ENCODE measurements at regions not wholly inside any gene's neighbourhood (a gene's known extent, or its start where the extent isn't known, plus 50 kb on each side); places are given as distances from the start of the nearest gene placed in this dataset.
"Not testable (repeated sequence)": the region's sequence is repeated elsewhere in the genome, so short reads cannot be mapped to it uniquely, and the experiment has no call there.

DNA sequence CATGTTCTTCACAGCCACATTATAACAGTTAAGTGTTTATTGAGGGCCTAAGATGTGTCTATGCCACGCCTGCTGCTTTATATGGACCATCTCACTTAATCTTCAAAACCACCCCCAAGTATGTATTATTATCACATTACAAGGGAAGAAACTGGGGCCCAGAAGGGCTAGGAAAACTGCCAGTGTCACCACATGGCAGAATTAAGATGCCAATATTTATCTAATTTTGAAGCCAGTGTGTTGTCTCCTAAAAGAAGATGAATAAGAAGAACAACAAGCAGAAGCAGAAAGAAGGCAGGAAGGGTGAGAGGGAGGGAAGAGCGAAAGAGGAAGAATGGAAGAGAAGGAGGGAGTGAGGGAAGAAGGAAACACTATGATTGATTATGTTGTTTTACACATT is 491.3 kb upstream of the IL12A start:
- Histone ChIP-seq H3K4me3 (no peak overlapping the region), H3K27me3 (replicated peaks in 1 of 7) (no peaks in the 10 kb centered on the region), H3K4me1 (no peaks in the 10 kb centered on the region), H3K36me3 (no peaks in the 10 kb centered on the region), H3K27ac (no peak overlapping the region), H3K9me3 (peaks cover 0 to 6% (median 0%) of the 10 kb centered on the region in 8 donors)
- intact Hi-C loops (cut with DNase I; ENCODE audit: low total_unique reads), result no loop called here
- DNase-seq, result no peak
- WGBS, 5 donors, result 5 to 96% (median 61%) methylated on average over 1 to 2 of the region's 2 CpGs
- TF ChIP-seq, protein P1, sequence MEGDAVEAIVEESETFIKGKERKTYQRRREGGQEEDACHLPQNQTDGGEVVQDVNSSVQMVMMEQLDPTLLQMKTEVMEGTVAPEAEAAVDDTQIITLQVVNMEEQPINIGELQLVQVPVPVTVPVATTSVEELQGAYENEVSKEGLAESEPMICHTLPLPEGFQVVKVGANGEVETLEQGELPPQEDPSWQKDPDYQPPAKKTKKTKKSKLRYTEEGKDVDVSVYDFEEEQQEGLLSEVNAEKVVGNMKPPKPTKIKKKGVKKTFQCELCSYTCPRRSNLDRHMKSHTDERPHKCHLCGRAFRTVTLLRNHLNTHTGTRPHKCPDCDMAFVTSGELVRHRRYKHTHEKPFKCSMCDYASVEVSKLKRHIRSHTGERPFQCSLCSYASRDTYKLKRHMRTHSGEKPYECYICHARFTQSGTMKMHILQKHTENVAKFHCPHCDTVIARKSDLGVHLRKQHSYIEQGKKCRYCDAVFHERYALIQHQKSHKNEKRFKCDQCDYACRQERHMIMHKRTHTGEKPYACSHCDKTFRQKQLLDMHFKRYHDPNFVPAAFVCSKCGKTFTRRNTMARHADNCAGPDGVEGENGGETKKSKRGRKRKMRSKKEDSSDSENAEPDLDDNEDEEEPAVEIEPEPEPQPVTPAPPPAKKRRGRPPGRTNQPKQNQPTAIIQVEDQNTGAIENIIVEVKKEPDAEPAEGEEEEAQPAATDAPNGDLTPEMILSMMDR (IDR thresholded peaks at IDR 0.05 in 8 of 11, conservative IDR thresholded peaks at IDR 0.05 in 3 of 11), result no peak
- TF ChIP-seq POLR2AphosphoS5 (IDR thresholded peaks at IDR 0.05) (no peak), POLR2A (IDR thresholded peaks at IDR 0.05) (no peak)

DNA sequence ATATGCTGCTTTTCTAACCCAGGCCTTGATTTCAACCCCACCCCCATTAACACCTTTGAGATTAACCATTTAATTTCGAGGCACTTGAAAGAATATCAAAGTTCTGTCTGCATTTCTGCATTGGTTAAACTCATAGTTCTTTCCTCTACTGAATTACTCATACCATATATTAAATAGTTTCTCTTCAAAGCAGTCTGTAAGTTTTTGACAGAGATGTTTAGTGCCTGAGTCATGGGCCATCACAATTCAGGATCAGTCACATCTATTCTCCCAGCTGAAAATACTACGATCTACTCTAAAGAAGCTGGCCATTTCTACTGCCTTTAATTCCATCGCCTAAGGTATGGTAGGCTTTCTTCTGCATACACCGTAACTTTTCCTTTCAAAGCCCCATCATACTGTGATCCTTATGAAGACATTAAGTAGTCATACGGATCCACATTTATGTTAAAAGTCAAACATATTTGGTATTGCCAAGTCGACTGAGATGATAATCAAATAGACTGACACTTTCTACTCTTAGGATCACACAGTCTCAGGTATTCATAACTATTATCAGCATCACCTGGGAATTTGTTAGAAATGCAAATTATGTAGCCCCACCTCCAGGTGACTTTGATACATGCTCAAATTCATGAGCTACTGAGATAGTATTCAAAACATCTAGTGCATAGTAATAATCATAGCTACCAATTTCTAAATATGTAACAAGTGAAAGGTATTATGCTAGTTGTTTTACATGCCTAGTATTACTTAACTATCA is 489.4 kb upstream of the IL12A start:
- WGBS, 5 donors, result 69 to 78% (median 76%) methylated on average over 6 of the region's 6 CpGs
- Histone ChIP-seq H3K4me3 (no peak overlapping the region), H3K27ac (no peak overlapping the region), H3K4me1 (no peaks in the 10 kb centered on the region), H3K27me3 (replicated peaks in 1 of 7) (no peaks in the 10 kb centered on the region), H3K9me3 (peaks cover 0 to 6% (median 0%) of the 10 kb centered on the region in 8 donors), H3K36me3 (no peaks in the 10 kb centered on the region)
- TF ChIP-seq POLR2AphosphoS5 (IDR thresholded peaks at IDR 0.05) (no peak), POLR2A (IDR thresholded peaks at IDR 0.05) (no peak)
- TF ChIP-seq, protein P1 (IDR thresholded peaks at IDR 0.05 in 8 of 11, conservative IDR thresholded peaks at IDR 0.05 in 3 of 11), result no peak
- intact Hi-C loops (cut with DNase I; ENCODE audit: low total_unique reads), result no loop called here
- no peak for DNase-seq

DNA sequence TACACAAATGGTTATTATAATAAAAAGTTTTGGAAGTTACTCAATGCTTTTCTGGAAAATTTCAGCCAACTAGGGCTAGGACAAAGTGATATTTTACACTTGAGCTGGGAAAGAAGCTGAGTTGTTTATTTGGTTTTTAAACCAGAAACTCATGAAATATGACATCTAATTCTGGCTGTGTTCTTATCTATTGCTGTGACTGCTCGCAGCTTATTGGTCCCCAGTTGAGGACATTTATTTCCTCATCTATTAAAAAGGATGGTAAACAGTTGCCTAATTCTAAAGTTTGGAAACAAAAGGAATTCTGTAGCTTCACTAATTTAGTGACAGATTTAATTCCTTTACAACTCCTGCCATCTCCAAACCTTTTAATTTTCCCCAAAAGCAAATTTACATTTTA is 487.6 kb upstream of the IL12A start:
- H3K27me3 ChIP-seq (replicated peaks in 1 of 7), result no peaks in the 10 kb centered on the region
- 74 to 92% (median 80%) methylated on average over 1 of the region's 1 CpG for WGBS, 5 donors
- no peak for TF ChIP-seq POLR2A (IDR thresholded peaks at IDR 0.05)
- no peak for TF ChIP-seq POLR2AphosphoS5 (IDR thresholded peaks at IDR 0.05)
- TF ChIP-seq, protein P1 (IDR thresholded peaks at IDR 0.05 in 8 of 11, conservative IDR thresholded peaks at IDR 0.05 in 3 of 11), result no peak
- no peak for DNase-seq
- no peak overlapping the region for H3K4me3 ChIP-seq
- peaks cover 0 to 5% (median 0%) of the 10 kb centered on the region in 8 donors for H3K9me3 ChIP-seq
- no peaks in the 10 kb centered on the region for H3K4me1 ChIP-seq
- intact Hi-C loops (cut with DNase I; ENCODE audit: low total_unique reads), result no loop called here
- H3K36me3 ChIP-seq, result no peaks in the 10 kb centered on the region
- H3K27ac ChIP-seq, result no peak overlapping the region

DNA sequence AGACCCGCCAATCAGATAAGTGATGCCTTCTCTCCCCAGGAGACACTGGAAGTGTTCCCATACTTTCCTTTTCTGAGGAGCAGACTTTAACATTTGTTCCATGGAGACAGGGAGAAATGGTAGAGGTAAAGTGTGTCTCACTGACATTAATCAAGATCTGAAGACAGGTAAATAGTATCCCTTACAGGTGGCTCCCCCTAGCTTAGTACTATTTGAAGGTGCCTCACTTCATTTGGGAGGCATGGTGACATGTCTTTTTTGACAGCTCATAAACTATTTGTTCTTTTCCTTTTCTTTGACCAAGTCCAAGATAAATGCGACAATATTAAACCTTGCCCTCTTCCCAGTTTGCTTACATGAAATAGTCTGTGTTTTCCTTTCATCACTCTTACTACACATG is 485.6 kb upstream of the IL12A start:
- 82 to 92% (median 84%) methylated on average over 2 of the region's 2 CpGs for WGBS, 5 donors
- H3K27ac ChIP-seq, result no peak overlapping the region
- H3K4me1 ChIP-seq, result no peaks in the 10 kb centered on the region
- no peaks in the 10 kb centered on the region for H3K27me3 ChIP-seq (replicated peaks in 1 of 7)
- peaks cover 0 to 10% (median 0%) of the 10 kb centered on the region in 8 donors for H3K9me3 ChIP-seq
- no peaks in the 10 kb centered on the region for H3K36me3 ChIP-seq
- H3K4me3 ChIP-seq, result no peak overlapping the region
- no peak for DNase-seq
- TF ChIP-seq POLR2AphosphoS5 (IDR thresholded peaks at IDR 0.05), result no peak
- no peak for TF ChIP-seq POLR2A (IDR thresholded peaks at IDR 0.05)
- TF ChIP-seq, protein P1 (IDR thresholded peaks at IDR 0.05 in 8 of 11, conservative IDR thresholded peaks at IDR 0.05 in 3 of 11), result no peak
- intact Hi-C loops (cut with DNase I; ENCODE audit: low total_unique reads), result no loop called here

DNA sequence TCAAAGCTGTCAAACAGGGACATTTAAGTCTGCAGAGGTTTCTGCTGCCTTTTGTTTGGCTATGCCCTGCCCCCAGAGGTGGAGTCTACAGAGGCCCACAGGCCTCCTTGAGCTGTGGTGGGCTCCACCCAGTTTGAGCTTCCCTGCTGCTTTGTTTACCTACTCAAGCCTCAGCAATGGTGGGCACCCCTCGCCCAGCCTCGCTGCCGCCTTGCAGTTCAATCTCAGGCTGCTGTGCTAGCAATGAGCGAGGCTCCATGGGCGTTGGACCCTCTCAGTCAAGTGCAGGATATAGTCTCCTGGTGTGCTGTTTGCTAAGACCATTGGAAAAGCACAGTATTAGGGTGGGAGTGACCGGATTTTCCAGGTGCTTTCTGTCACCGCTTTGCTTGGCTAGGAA is 477.6 kb upstream of the IL12A start:
- peaks cover 0 to 13% (median 2%) of the 10 kb centered on the region in 8 donors for H3K9me3 ChIP-seq
- DNase-seq; H3K4me1 ChIP-seq; H3K27ac ChIP-seq; H3K27me3 ChIP-seq (replicated peaks in 1 of 7); H3K4me3 ChIP-seq; H3K36me3 ChIP-seq; intact Hi-C loops (cut with DNase I; ENCODE audit: low total_unique reads): not testable (repeated sequence)
- WGBS, 5 donors, result 88 to 97% (median 92%) methylated on average over 2 to 7 of the region's 7 CpGs

Measured in spleen (tissue), 11 donors.